HepG2 (cell line): ENCODE measurements at regions not wholly inside any gene's neighbourhood (a gene's known extent, or its start where the extent isn't known, plus 50 kb on each side); places are given as distances from the start of the nearest gene placed in this dataset.
"Not testable (repeated sequence)": the region's sequence is repeated elsewhere in the genome, so short reads cannot be mapped to it uniquely, and the experiment has no call there.

Source experiments
- ATAC-seq: fragments of 200-7000 bp; cut with Tn5 transposase; 3 replicates; pipeline ENCODE4 v1.9.1; 2020; ENCODE audit warnings: mild to moderate bottlenecking, moderate library complexity
- BruUV-seq: library from RNA; stranded (reverse); fragments of 400-500 nt; replicated peaks from 2 replicates; lab custom pipeline; 2021; lab: Mats Ljungman, UMichigan
- CTCF ChIA-PET: fragments of 300-600 bp; formaldehyde crosslinking; extraction: SDS; loops from one replicate; lab custom pipeline; 2021; ENCODE audit warnings: low total read pairs, inconsistent platforms, low intra/inter-chr PET ratio; lab: Yijun Ruan, JAX
- POLR2A ChIA-PET: fragments of 350-600 bp; sonication (Branson Sonifier 250); formaldehyde crosslinking; loops from one replicate; lab custom pipeline; 2020; ENCODE audit warnings: antibody characterized with exemption, inconsistent platforms; lab: Yijun Ruan, JAX
- DNase-seq: peaks from one replicate; pipeline ENCODE4 v3.0.0-alpha.2; 2015; ENCODE audit warnings: low spot score
- FAIRE-seq: peaks from 3 replicates; lab custom pipeline; 2011; peaks lifted over from hg19 to GRCh38; lab: Jason Lieb, UNC
- H2AFZ ChIP-seq: one replicate; pipeline ENCODE4 v1.6.1; 2011; ENCODE audit warnings: low read length, inconsistent platforms
- H3K27ac ChIP-seq: fragments of 300-600 bp; 3 replicates; pipeline ENCODE4 v1.8.0; 2011; ENCODE audit warnings: mixed run types, mild to moderate bottlenecking, mixed read lengths, low read length, inconsistent platforms; ENCODE audit not compliant: insufficient read depth; ENCODE audit errors: extremely low read length
- H3K27me3 ChIP-seq, 2 experiments: fragments of 200-600 bp in 1 of 2; 2 replicates in 1 of 2; 3 replicates in 1 of 2; pipeline versions ENCODE4 v1.6.0 to v1.8.0; 2011; ENCODE audit warnings: low read length in 2 of 2, mild to moderate bottlenecking in 2 of 2, moderate library complexity in 2 of 2, inconsistent platforms in 1 of 2; ENCODE audit not compliant: insufficient read depth in 2 of 2, control insufficient read depth in 1 of 2
- H3K36me3 ChIP-seq, 2 experiments: fragments of 200-600 bp in 1 of 2; replicated peaks in 1 of 2; 2 replicates in 1 of 2; 3 replicates in 1 of 2; pipeline versions ENCODE4 v1.5.1 to v1.8.0; 2011; ENCODE audit warnings: low read length in 2 of 2, inconsistent platforms in 1 of 2; ENCODE audit not compliant: insufficient read depth in 2 of 2, control insufficient read depth in 1 of 2
- H3K4me1 ChIP-seq: 2 replicates; pipeline ENCODE4 v1.5.1; 2012; ENCODE audit warnings: low read length, inconsistent platforms; ENCODE audit not compliant: insufficient read depth
- H3K4me2 ChIP-seq: 2 replicates; pipeline ENCODE4 v1.6.0; 2011; ENCODE audit warnings: low read depth, low read length, inconsistent platforms
- H3K4me3 ChIP-seq, 3 experiments: fragments of 200-600 bp in 1 of 3; sonication (generic), shearing (Covaris generic) in 1 of 3; replicated peaks in 1 of 3; 2 replicates each; pipeline ENCODE4 v1.5.1; 2011 to 2016; ENCODE audit warnings: low read length in 3 of 3, inconsistent platforms in 2 of 3, low read depth in 2 of 3, mild to moderate bottlenecking in 2 of 3, control low read depth in 1 of 3, mixed read lengths in 1 of 3; ENCODE audit not compliant: insufficient read depth in 1 of 3
- H3K79me2 ChIP-seq: one replicate; pipeline ENCODE4 v1.6.1; 2011; ENCODE audit warnings: low read length, inconsistent platforms; ENCODE audit not compliant: insufficient read depth
- H3K9ac ChIP-seq: 2 replicates; pipeline ENCODE4 v1.6.0; 2011; ENCODE audit warnings: mild to moderate bottlenecking, low read depth, low read length, inconsistent platforms; ENCODE audit not compliant: insufficient read depth
- H3K9me3 ChIP-seq: 2 replicates; pipeline ENCODE4 v1.5.1; 2012; ENCODE audit warnings: mild to moderate bottlenecking, low read length
- H4K20me1 ChIP-seq: 2 replicates; pipeline ENCODE4 v1.6.0; 2011; ENCODE audit warnings: inconsistent platforms, mild to moderate bottlenecking, low read length, moderate library complexity; ENCODE audit not compliant: insufficient read depth
- ATF7-NPFF ChIP-seq: sonication (generic); formaldehyde crosslinking; IDR thresholded peaks from 2 replicates; pipeline ENCODE4 v1.8.1; 2023; ENCODE audit warnings: mild to moderate bottlenecking, low read depth, missing genetic modification reagents, moderate library complexity
- GPN1 ChIP-seq: sonication (generic); formaldehyde crosslinking; IDR thresholded peaks from 2 replicates; pipeline ENCODE4 v1.5.1; 2020; ENCODE audit warnings: missing genetic modification reagents, borderline replicate concordance
- HMG20A ChIP-seq: IDR thresholded peaks from 2 replicates; pipeline ENCODE4 v1.6.1; 2016; ENCODE audit warnings: borderline replicate concordance
- KDM5B ChIP-seq: sonication (generic); formaldehyde crosslinking; IDR thresholded peaks from 2 replicates; pipeline ENCODE4 v1.4.0; 2020; ENCODE audit warnings: missing genetic modification reagents, mild to moderate bottlenecking, borderline replicate concordance
- MXD4 ChIP-seq: IDR thresholded peaks from 2 replicates; pipeline ENCODE4 v1.6.1; 2016; ENCODE audit warnings: mild to moderate bottlenecking, missing biosample characterization, missing genetic modification reagents
- TEF ChIP-seq: sonication (generic); formaldehyde crosslinking; IDR thresholded peaks from 2 replicates; pipeline ENCODE4 v1.5.0; 2020; ENCODE audit warnings: missing genetic modification reagents
- ZKSCAN8 ChIP-seq: IDR thresholded peaks from 2 replicates; pipeline ENCODE4 v1.6.1; 2016; ENCODE audit warnings: borderline replicate concordance, missing genetic modification reagents, missing compliant biosample characterization
- ZNF484 ChIP-seq: sonication (generic); formaldehyde crosslinking; IDR thresholded peaks from 2 replicates; pipeline ENCODE4 v1.5.1; 2020; ENCODE audit warnings: mild to moderate bottlenecking, low read depth, missing genetic modification reagents, borderline replicate concordance
- ZNF614 ChIP-seq: IDR thresholded peaks from 2 replicates; pipeline ENCODE4 v1.6.1; 2018; ENCODE audit warnings: missing biosample characterization, missing genetic modification reagents, inconsistent platforms, borderline replicate concordance
- ZNF687 ChIP-seq: sonication (generic); formaldehyde crosslinking; IDR thresholded peaks from 2 replicates; pipeline ENCODE4 v1.5.1; 2020; ENCODE audit warnings: mild to moderate bottlenecking, missing genetic modification reagents, moderate library complexity
- WGBS: methylation state at CpG from one replicate; pipeline ENCODE4 v1.1.6; 2017; ENCODE audit warnings: low lambda C conversion rate; 5-methylcytosine and 5-hydroxymethylcytosine counted together
- in situ Hi-C: cut with HindIII; loops from 2 replicates; pipeline ENCODE4 v1.10.0; 2017; ENCODE audit warnings: low pct_unique_long_range_greater_than_20kb; ENCODE audit not compliant: extremely low pct_ligation_motif_present
- intact Hi-C: fragments of 100-400 bp; cut with micrococcal nuclease; formaldehyde crosslinking; loops from one replicate; pipeline ENCODE4 v1.10.0; 2022; ENCODE audit not compliant: unreplicated experiment
- TF ChIP-seq, protein P1 (sequence below): sonication (generic); formaldehyde crosslinking; IDR thresholded peaks from 2 replicates; pipeline ENCODE4 v1.5.1; 2020; ENCODE audit warnings: missing genetic modification reagents, mild to moderate bottlenecking, borderline replicate concordance

DNA sequence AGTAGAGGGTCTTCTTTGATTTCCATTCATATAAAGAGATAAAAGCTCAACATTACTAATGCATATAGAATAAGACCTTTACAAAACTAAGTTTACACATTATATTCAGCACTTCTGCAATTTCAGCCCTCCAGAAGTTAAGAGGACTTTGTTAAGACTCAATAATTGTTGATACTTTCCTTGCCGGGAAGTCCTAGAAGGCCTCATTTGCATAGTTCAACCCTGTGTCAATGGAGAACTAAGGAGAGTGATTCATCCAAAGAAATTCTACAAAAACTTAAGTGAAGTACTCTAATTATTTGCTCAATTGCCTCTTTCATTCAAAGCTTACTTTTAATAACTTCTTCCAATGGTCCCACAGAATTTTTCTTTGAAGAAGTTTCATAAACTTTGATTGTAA lies 1060.3 kb upstream of the CELF2 start (continued):
- TF ChIP-seq ATF7-NPFF (CRISPR knock-in tag) (no peak), KDM5B (CRISPR knock-in tag) (no peak)
- TF ChIP-seq, all 625 proteins: peak for 0

- H3K9ac ChIP-seq, BruUV-seq, H2AFZ ChIP-seq, H3K27me3 ChIP-seq, DNase-seq, in situ Hi-C loops, H3K79me2 ChIP-seq, POLR2A ChIA-PET, ATAC-seq, H3K4me2 ChIP-seq, H3K4me3 ChIP-seq, H4K20me1 ChIP-seq, H3K27ac ChIP-seq, intact Hi-C loops, CTCF ChIA-PET, FAIRE-seq, H3K36me3 ChIP-seq, H3K4me1 ChIP-seq: not testable (repeated sequence)
- WGBS: 19% methylated on average over 3 of the region's 6 CpGs
- peaks cover 35% of the 10 kb centered on the region for H3K9me3 ChIP-seq
Measured at GRCh38 chr10:9957876-9958275, 1059.8 kb upstream of the CELF2 start.

DNA sequence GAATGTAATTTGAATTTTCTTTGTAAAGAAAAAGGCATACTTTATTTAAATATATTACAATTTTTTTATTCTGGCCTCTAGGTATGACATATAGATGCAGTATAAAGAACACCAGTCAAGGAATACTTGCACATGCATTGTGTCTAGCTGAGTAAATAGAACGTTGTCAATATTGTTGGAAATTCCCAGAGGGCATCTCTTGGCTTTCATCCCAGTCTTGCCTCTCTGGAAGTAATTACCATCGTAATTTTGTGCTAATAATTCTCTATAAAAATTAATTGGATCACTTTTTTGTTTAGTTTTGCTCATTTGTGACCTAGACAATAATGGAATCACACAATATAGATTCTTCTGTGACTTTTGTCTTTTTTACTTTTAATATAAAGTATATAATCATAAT lies 1052.3 kb upstream of the CELF2 start:
- Histone ChIP-seq H3K27me3 (no peaks in the 10 kb centered on the region), H3K9ac (no peak overlapping the region), H3K4me1 (no peaks in the 10 kb centered on the region), H4K20me1 (no peaks in the 10 kb centered on the region), H3K79me2 (no peaks in the 10 kb centered on the region), H2AFZ (no peak overlapping the region), H3K9me3 (peaks cover 36% of the 10 kb centered on the region), H3K4me3 (no peak overlapping the region), H3K36me3 (no peaks in the 10 kb centered on the region), H3K4me2 (no peak overlapping the region), H3K27ac (no peak overlapping the region)
- in situ Hi-C loops (no loop called here), intact Hi-C loops (no loop called here)
- no peak for ATAC-seq
- FAIRE-seq: no peak
- 4% methylated on average over 2 of the region's 2 CpGs for WGBS
- BruUV-seq: no TSS peak
- POLR2A ChIA-PET: no interaction called here
- CTCF ChIA-PET: no interaction called here
- no peak for DNase-seq
- no peak for TF ChIP-seq GPN1
- TF ChIP-seq ZNF614 (CRISPR knock-in tag): no peak
- TF ChIP-seq HMG20A: no peak
- TF ChIP-seq ZKSCAN8 (CRISPR knock-in tag): no peak
- TF ChIP-seq, protein P1, sequence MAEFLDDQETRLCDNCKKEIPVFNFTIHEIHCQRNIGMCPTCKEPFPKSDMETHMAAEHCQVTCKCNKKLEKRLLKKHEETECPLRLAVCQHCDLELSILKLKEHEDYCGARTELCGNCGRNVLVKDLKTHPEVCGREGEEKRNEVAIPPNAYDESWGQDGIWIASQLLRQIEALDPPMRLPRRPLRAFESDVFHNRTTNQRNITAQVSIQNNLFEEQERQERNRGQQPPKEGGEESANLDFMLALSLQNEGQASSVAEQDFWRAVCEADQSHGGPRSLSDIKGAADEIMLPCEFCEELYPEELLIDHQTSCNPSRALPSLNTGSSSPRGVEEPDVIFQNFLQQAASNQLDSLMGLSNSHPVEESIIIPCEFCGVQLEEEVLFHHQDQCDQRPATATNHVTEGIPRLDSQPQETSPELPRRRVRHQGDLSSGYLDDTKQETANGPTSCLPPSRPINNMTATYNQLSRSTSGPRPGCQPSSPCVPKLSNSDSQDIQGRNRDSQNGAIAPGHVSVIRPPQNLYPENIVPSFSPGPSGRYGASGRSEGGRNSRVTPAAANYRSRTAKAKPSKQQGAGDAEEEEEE: no peak
- TF ChIP-seq MXD4: no peak
- no peak for TF ChIP-seq ZNF484 (CRISPR knock-in tag)
- no peak for TF ChIP-seq ZNF687
- no peak for TF ChIP-seq TEF (CRISPR knock-in tag)
